K562 (cell line): ENCODE measurements at regions not wholly inside any gene's neighbourhood (a gene's known extent, or its start where the extent isn't known, plus 50 kb on each side); places are given as distances from the start of the nearest gene placed in this dataset.

Experiments used
- ATAC-seq: fragments of 200-7000 bp; cut with Tn5 transposase; 3 replicates; pipeline ENCODE4 v1.9.1; 2020; ENCODE audit warnings: moderate library complexity
- BruUV-seq: library from RNA; stranded (reverse); fragments of 400-500 nt; replicated peaks from 2 replicates; lab custom pipeline; 2021; lab: Mats Ljungman, UMichigan
- CTCF ChIA-PET: fragments of 300-600 bp; formaldehyde crosslinking; extraction: SDS; loops from one replicate; lab custom pipeline; 2021; ENCODE audit warnings: low intra/inter-chr PET ratio; lab: Yijun Ruan, JAX
- POLR2A ChIA-PET: fragments of 300-600, 350-650 bp; sonication (Branson Sonifier 250); formaldehyde crosslinking; extraction: SDS; loops from one replicate; lab custom pipeline; 2021; ENCODE audit warnings: antibody characterized with exemption, inconsistent platforms; lab: Yijun Ruan, JAX
- DNase-seq, 4 experiments: peaks; one replicate each; pipeline versions ENCODE4 v3.0.0 to v3.0.0-alpha.2; 2011 to 2018; ENCODE audit warnings: low spot score in 3 of 4, mixed read lengths in 3 of 4; ENCODE audit errors: extremely low read depth in 1 of 4
- FAIRE-seq: peaks from 2 replicates; lab custom pipeline; 2011; peaks lifted over from hg19 to GRCh38; lab: Jason Lieb, UNC
- H2AFZ ChIP-seq: 2 replicates; pipeline ENCODE4 v1.6.0; 2011; ENCODE audit warnings: low read depth, low read length, control low read depth, inconsistent platforms
- H3K27ac ChIP-seq: fragments of 200-600 bp; 3 replicates; pipeline ENCODE4 v1.8.0; 2011; ENCODE audit warnings: low read depth, mild to moderate bottlenecking, control low read depth, inconsistent platforms, low read length, moderate library complexity, mixed read lengths; ENCODE audit errors: extremely low read depth
- H3K27me3 ChIP-seq, 2 experiments: fragments of 300-600 bp in 1 of 2; 2 replicates in 1 of 2; 3 replicates in 1 of 2; pipeline versions ENCODE4 v1.6.0 to v1.8.0; 2011; ENCODE audit warnings: inconsistent platforms in 2 of 2, low read length in 2 of 2, mild to moderate bottlenecking in 1 of 2, mixed read lengths in 1 of 2, moderate library complexity in 1 of 2; ENCODE audit not compliant: control insufficient read depth in 2 of 2, insufficient read depth in 2 of 2
- H3K36me3 ChIP-seq: fragments of 300-600 bp; 3 replicates; pipeline ENCODE4 v1.8.0; 2011; ENCODE audit warnings: mild to moderate bottlenecking, low read length, inconsistent platforms; ENCODE audit not compliant: control insufficient read depth, insufficient read depth
- H3K4me1 ChIP-seq, 2 experiments: fragments of 200-600 bp in 1 of 2; replicated peaks in 1 of 2; 2 replicates in 1 of 2; 3 replicates in 1 of 2; pipeline versions ENCODE4 v1.5.1 to v1.8.0; 2011; ENCODE audit warnings: inconsistent platforms in 2 of 2, low read length in 2 of 2, mild to moderate bottlenecking in 1 of 2, mixed read lengths in 1 of 2, moderate library complexity in 1 of 2; ENCODE audit not compliant: control insufficient read depth in 2 of 2, insufficient read depth in 2 of 2
- H3K4me2 ChIP-seq: 2 replicates; pipeline ENCODE4 v1.6.1; 2011; ENCODE audit warnings: low read length, control low read depth, inconsistent platforms, mixed read lengths; ENCODE audit not compliant: insufficient read depth
- H3K4me3 ChIP-seq: fragments of 200-600 bp; sonication (generic), shearing (Covaris generic); 2 replicates; pipeline ENCODE4 v1.5.1; 2016; ENCODE audit warnings: control low read depth, inconsistent platforms
- H3K79me2 ChIP-seq: fragments of 200-600 bp; 3 replicates; pipeline ENCODE4 v1.8.0; 2011; ENCODE audit warnings: low read length, inconsistent platforms; ENCODE audit not compliant: control insufficient read depth, insufficient read depth
- H3K9ac ChIP-seq, 2 experiments: 2 replicates each; pipeline versions ENCODE4 v1.6.0 to v1.6.1; 2011; ENCODE audit warnings: low read depth in 2 of 2, low read length in 2 of 2, control low read depth in 1 of 2, inconsistent platforms in 1 of 2, mild to moderate bottlenecking in 1 of 2, mixed read lengths in 1 of 2; ENCODE audit not compliant: insufficient read depth in 1 of 2
- H3K9me1 ChIP-seq: one replicate; pipeline ENCODE4 v1.6.0; 2011; ENCODE audit warnings: inconsistent platforms, mild to moderate bottlenecking, low read length, moderate library complexity; ENCODE audit not compliant: control insufficient read depth, insufficient read depth
- H3K9me3 ChIP-seq: replicated peaks from 2 replicates; pipeline ENCODE4 v1.5.1; 2011; ENCODE audit warnings: low read depth, low read length, inconsistent platforms; ENCODE audit not compliant: control insufficient read depth, insufficient read depth
- H4K20me1 ChIP-seq: replicated peaks from 2 replicates; pipeline ENCODE4 v1.6.1; 2011; ENCODE audit warnings: low read length, inconsistent platforms, mixed read lengths; ENCODE audit not compliant: control insufficient read depth, insufficient read depth
- ATF1 ChIP-seq, 2 experiments: fragments of 450-650 bp in 1 of 2; IDR thresholded peaks; 2 replicates each; pipeline ENCODE4 v1.6.1; 2016; ENCODE audit warnings: missing compliant biosample characterization in 1 of 2, missing genetic modification characterization in 1 of 2
- CHD1 ChIP-seq: fragments of 200-600 bp; sonication (generic); IDR thresholded peaks from one replicate; pipeline ENCODE4 v1.6.1; 2012; ENCODE audit warnings: mild to moderate bottlenecking, moderate library complexity, low read length, inconsistent platforms
- IRF9 ChIP-seq: fragments of 450-650 bp; IDR thresholded peaks from 2 replicates; pipeline ENCODE4 v1.6.1; 2016; ENCODE audit warnings: missing biosample characterization, missing genetic modification characterization
- MLLT1 ChIP-seq, 2 experiments: fragments of 450-650 bp; IDR thresholded peaks; 2 replicates each; pipeline ENCODE4 v1.6.1; 2016
- RHOXF2B ChIP-seq: fragments of 250-450 bp; sonication (Bioruptor Pico); conservative IDR thresholded peaks from 2 replicates; pipeline ENCODE4 v1.5.1; 2021
- STAG1 ChIP-seq: sonication (generic); formaldehyde crosslinking; IDR thresholded peaks from 2 replicates; pipeline ENCODE4 v1.5.0; 2020; ENCODE audit warnings: missing genetic modification reagents, borderline replicate concordance
- ZBTB11 ChIP-seq, 3 experiments: fragments of 200-800 bp in 1 of 3; fragments of 250-450 bp in 1 of 3; fragments of 450-650 bp in 1 of 3; sonication (Bioruptor Pico) in 1 of 3; sonication (Bioruptor generic) in 1 of 3; formaldehyde crosslinking in 1 of 3; IDR thresholded peaks; 2 replicates each; pipeline versions ENCODE4 v1.6.1 to v1.8.0; 2016 to 2022; ENCODE audit warnings: mild to moderate bottlenecking in 2 of 3, missing genetic modification characterization in 2 of 3, missing compliant biosample characterization in 1 of 3, moderate library complexity in 1 of 3
- ZBTB12 ChIP-seq: fragments of 250-450 bp; sonication (Bioruptor Pico); IDR thresholded peaks from 2 replicates; pipeline ENCODE4 v1.4.0; 2020
- ZNF512 ChIP-seq: IDR thresholded peaks from 2 replicates; pipeline ENCODE4 v1.6.1; 2016; ENCODE audit warnings: missing genetic modification characterization, missing compliant biosample characterization
- ZNF785 ChIP-seq: fragments of 250-450 bp; sonication (Bioruptor Pico); IDR thresholded peaks from 2 replicates; pipeline ENCODE4 v1.4.0; 2020; ENCODE audit warnings: mild to moderate bottlenecking
- WGBS: fragments of 100-300 bp; shearing (Covaris generic); methylation state at CpG from one replicate; pipeline ENCODE4 v1.1.6; 2016; ENCODE audit warnings: low coverage, mixed read lengths; ENCODE audit not compliant: insufficient coverage; ENCODE audit errors: missing lambda C conversion rate; 5-methylcytosine and 5-hydroxymethylcytosine counted together
- in situ Hi-C: fragments of 300-500 bp; cut with MboI; formaldehyde crosslinking; loops from 4 replicates; pipeline ENCODE4 v1.15.0; 2018; ENCODE audit warnings: inconsistent platforms, mixed read lengths
- intact Hi-C: fragments of 100-400 bp; cut with micrococcal nuclease; formaldehyde crosslinking; loops from 2 replicates; pipeline ENCODE4 v1.14.2; 2022

GRCh38 chr6:44655412-44656342, 268.2 kb downstream of the CDC5L start:
- POLR2A ChIA-PET, result interaction anchor here (0.6 to 1.2 kb wide), 10 partner anchors 9 to 1382 kb away, joined by 3 to 5 read pairs (median 4); no protein-coding TSS in a partner anchor
- no peak for TF ChIP-seq ATF1 (CRISPR knock-in tag; IDR thresholded peaks at IDR 0.05)
- TF ChIP-seq ATF1 (tag; IDR thresholded peaks at IDR 0.05), result peak; percentile 24; the same call in 1 of the 2 replicates
- 0 out of 2 replicates have a peak, but pooled peaks have one; percentile 28 for TF ChIP-seq IRF9 (tag)
- no peak for TF ChIP-seq ZBTB12 (CRISPR knock-in tag)
- peak; percentile 99 for TF ChIP-seq STAG1 (CRISPR knock-in tag)
- no peak for TF ChIP-seq CHD1
- TF ChIP-seq MLLT1 (IDR thresholded peaks at IDR 0.05), result no peak
- no peak for TF ChIP-seq ZBTB11 (CRISPR knock-in tag; IDR thresholded peaks at IDR 0.05)
- no peak for TF ChIP-seq ZNF512 (tag)
- no peak for TF ChIP-seq ZNF785 (CRISPR knock-in tag)
- no peak for TF ChIP-seq RHOXF2B (CRISPR knock-in tag)

More at GRCh38 chr6:44655412-44656342, 268.2 kb downstream of the CDC5L start:
- DNase-seq (peak; percentile 72 to 81 (median 76)), FAIRE-seq (peak; percentile 87), ATAC-seq (peak; percentile 93)
- intact Hi-C loops, result loop anchor here (1.0 to 2.0 kb wide), 3 partner anchors 763 to 1267 kb away; no protein-coding TSS in a partner anchor
- no peak overlapping the region for H3K27ac ChIP-seq
- H3K36me3 ChIP-seq, result no peaks in the 10 kb centered on the region
- no peak overlapping the region for H3K9ac ChIP-seq
- H3K9me1 ChIP-seq, result no peaks in the 10 kb centered on the region
- CTCF ChIA-PET, result interaction anchor here (0.7 to 2.4 kb wide), 5 partner anchors 66 to 1267 kb away, joined by 3 to 19 read pairs (median 11); no protein-coding TSS in a partner anchor
- BruUV-seq, result no TSS peak
- in situ Hi-C loops, result loop anchor here (10.0 kb wide), 2 partner anchors 1059 to 1269 kb away; no protein-coding TSS in a partner anchor
- no peaks in the 10 kb centered on the region for H3K9me3 ChIP-seq
- 0 out of 5 replicates have a peak, but pooled peaks cover 0 to 4% of the 10 kb centered on the region in 2 experiments for H3K4me1 ChIP-seq
- H3K79me2 ChIP-seq, result no peaks in the 10 kb centered on the region
- no peak overlapping the region for H2AFZ ChIP-seq
- no peak overlapping the region for H3K4me2 ChIP-seq
- 2% methylated on average over 26 of the region's 26 CpGs for WGBS
- peaks cover 18 to 79% of the 10 kb centered on the region in 2 experiments for H3K27me3 ChIP-seq
- no peak overlapping the region for H3K4me3 ChIP-seq
- peaks cover 4% of the 10 kb centered on the region; the same call in 1 of the 2 replicates for H4K20me1 ChIP-seq
